COLO829 (cell line): ENCODE measurements at regions not wholly inside any gene's neighbourhood (a gene's known extent, or its start where the extent isn't known, plus 50 kb on each side); places are given as distances from the start of the nearest gene placed in this dataset.
"Not testable (repeated sequence)": the region's sequence is repeated elsewhere in the genome, so short reads cannot be mapped to it uniquely, and the experiment has no call there.

ENCODE experiments used
- DNase-seq: peaks from one replicate; pipeline ENCODE4 v3.0.0; 2012; ENCODE audit warnings: low spot score

DNA sequence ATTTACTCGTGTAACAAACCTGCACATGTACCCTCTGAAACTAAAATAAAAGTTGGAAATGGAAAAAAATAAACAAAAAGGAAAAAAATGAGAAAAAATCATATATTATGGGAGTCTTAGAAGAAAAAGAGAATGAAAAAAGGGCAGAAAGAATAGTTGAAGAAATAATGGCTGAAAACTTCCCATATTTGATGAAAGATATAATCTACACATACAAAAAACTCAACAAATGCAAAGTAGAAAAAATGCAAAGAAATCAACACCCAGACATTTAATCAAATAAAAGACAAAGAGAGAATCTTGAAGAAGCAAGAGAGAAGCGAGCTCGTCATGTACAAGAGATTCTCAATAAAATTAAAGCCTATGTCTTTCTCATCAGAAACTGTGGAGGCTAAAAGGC lies 73.8 kb downstream of the SLC25A46 start:
- DNase-seq = no peak

DNA sequence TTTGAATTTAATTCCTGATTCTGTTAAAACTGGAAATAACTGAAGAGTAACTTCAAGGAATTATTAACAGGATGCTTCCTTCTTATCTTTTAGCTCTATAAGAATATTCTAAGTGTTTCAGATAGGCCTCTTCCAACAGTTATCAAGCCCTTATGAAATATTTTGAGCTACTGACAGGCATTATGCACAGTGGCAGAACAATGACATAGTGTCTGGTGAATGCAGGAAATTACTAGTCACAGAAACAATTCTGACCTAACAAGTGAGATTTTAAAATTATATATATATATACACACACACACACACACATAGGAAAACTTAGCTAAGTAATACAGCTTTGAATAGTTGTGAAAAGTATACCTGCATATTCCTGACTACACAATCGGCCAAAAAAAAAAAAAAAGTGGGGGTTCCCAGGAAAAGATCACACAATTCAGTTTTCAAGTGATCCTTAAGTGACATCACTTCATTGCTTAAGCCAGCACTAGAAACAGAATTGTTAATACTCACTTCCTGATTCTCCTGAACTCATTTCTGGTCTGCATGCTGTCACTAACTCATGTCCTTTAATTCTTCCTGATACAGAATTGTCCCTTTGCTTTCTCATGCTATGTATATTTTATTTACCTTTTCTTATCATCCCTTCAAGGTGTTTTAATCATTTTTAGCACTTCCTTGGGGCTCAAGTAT lies 77.3 kb downstream of the SLC25A46 start:
- no peak for DNase-seq

DNA sequence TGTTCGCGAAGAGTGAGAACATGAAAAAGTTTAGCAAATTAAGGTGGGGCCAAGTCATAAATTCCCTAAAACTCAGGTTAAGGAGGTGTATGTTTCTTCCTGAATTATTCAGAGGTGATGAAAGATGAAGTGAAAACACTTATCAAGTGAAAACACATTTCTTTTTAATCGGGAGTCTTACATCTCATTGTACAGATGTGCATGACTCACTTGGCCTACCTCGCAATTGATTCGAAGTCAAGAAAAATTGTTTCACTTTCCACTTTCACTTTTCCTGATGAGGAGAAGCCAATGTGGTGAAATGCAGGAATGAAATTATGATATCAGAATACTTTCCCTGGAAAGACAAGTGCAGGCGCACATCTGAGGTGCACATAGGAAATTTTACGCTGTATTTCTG lies 78.7 kb downstream of the SLC25A46 start:
- no peak for DNase-seq

DNA sequence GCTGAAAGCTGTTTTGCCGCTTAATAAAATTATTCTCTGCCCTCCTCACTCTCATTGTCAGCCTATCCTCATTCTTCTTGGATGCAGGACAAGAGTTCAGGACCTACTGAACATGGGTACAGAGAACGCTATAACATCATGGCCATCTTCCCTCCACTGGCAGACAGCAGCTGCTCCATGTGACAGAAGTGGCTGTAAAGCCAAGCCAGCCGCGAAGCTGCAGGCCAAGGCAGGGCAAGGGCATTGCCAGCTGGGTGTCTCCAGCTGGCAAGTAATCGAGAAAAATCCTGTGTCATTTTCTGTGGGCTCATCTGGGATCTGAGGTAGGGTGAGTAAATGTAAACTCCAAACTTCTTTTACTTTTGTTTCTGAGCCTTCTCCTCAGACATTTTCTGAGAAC lies 84.8 kb downstream of the SLC25A46 start:
- no peak for DNase-seq

DNA sequence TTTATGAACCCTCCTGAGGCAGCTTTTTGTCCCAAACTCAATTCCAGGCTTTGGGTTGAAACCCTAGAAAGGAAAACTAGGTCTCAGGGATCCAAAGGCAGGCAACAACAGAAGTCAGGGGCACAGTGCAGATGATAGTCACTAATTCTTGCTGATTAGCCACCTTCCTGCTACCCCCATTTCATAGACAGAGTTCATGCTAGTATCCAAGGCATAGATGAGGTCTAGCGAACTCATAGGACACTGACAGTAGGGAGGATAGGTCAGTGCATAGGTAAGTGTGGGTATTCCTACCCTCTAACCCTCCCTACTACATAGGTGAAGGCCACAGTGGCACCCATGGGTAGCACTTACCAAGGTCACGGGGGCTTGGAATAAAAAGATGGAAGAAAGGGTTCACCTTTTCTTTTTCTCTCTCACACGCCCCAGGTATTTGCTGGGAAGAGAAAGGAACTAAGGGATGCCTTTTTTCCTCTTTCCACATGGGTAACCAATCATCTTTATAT lies 86.2 kb downstream of the SLC25A46 start:
- DNase-seq = no peak

DNA sequence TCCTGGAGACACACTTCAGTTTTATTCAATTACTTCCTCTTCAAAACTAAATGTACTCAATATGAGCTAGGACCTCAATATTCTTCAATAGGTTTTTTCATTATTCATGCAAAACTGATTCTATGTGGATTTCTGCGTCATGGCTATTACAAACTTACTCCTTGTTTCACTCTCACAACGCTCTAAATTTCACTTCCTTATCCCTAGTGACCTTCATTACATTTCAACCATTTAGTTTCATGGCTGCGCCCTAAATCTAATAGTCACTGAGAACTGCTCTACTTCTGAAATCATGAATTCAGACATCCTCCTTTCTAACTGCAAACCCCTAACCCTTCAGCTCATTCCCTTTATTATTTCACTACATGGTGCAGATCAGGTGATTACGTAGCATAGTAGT lies 93.9 kb downstream of the SLC25A46 start:
- DNase-seq = no peak

DNA sequence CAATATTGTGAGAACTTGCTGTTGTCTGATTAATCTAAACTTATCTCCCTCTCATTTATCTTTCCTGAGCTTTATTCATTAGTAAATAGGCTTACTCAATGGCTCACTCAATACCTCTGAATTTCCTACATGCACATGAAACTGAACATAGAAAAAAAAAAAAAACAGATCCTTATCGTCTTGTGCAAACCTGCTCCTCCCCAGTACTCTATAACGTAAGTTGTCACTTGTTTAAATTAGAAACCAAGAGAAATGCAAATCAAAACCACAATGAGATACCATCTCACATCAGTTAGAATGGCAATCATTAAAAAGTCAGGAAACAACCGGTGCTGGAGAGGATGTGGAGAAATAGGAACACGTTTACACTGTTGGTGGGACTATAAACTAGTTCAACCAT lies 96.1 kb downstream of the SLC25A46 start:
- not testable (repeated sequence) for DNase-seq

DNA sequence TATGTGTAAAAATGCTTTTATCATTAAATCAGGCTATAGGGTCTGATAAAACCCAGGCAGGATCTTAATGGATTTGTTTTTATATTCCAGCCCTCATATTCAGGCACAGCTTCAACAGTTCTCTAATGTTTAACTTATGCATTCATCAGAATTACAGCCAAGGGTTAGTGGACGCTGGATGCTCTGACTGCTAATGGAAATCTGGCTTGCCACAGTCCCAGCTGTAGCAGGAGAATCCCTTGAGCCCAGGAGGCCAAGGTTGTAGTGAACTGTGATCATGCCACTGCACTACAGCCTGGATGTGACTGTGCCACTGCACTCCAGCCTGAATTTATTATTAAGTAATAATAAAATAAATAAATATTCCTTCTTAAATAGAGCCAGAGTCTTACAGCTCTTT lies 98.0 kb downstream of the SLC25A46 start:
- no peak for DNase-seq

DNA sequence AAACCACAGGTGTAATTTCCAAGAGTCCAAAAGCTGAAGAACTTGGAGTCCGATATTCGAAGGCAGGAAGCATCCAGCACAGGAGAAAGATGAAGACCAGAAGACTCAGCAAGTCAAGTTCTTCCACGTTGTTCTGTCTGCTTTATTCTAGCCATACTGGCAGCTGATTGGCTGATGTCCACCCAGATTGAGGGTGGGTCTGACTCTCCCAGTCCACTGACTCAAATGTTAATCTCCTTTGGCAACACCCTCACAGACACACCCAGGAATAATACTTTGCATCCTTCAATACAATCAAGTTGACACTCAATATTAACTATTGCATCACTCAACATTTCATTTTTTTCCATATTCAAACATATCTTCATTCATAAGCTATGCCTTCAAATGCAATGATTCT lies 99.5 kb downstream of the SLC25A46 start:
- DNase-seq = not testable (repeated sequence)

DNA sequence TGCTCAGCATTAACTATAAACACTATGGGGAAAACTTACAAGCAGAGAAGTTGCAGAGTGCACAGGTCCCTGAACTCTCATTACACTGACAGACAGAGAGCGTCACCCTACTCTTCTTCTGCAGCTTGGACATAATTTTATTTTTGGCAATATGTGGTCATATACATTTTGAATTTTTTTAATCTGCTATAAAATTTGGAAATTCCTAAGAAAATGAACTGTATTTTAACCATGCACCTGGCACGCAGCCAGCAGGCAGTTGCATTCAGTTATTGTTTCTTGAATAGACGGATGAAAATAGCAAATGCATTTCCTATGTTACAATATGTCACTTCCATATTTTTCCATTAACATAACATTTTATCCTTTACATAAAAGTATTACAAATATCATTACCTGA lies 100.2 kb downstream of the SLC25A46 start:
- no peak for DNase-seq

DNA sequence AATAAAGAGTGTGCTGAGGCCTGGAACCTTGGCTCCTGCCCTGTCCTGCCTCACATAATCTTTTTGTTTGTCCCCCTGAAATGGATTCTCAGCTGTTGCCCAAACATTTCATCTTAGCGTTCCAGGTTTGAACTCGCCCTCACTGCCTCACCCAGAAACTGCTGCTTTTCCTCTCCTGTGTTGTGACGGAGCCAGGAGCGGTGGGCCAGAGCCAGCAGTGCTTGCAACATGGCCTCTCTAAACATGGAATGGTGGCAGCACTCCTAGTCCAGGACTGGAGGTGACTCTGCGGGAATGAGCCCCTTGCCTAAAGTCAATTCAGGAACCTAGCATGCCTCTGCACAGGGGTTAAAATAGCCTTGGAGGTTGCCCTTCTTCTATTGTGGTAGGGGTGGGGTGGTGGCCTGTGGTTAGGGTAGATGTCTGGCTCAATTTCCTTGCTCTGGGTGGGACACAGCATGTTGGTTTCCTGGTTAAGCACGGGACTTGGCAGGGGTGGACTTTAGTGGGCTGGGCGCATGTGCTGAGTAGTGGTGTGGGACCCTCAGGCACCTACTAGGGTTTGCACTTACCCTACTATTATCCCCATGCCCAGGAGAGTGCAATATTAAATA lies 101.6 kb downstream of the SLC25A46 start:
- no peak for DNase-seq

DNA sequence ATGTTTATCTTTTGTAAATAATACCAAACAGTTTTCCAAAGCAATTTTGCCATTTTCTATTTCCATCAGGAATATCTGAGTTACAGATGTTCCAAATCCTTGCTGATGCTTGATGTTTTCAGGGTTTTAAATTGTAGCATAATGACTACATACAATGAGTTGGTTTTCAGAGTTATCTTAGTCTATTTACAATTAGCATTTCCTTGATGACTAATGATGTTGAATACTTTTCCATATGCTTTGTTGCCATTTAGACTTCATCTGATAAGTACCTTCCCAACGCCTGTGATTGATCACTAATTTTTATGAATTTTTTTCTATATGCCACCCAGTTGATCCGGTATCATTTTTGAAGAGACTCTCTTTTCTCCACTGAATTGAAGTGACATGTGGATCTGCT lies 102.3 kb downstream of the SLC25A46 start:
- no peak for DNase-seq

DNA sequence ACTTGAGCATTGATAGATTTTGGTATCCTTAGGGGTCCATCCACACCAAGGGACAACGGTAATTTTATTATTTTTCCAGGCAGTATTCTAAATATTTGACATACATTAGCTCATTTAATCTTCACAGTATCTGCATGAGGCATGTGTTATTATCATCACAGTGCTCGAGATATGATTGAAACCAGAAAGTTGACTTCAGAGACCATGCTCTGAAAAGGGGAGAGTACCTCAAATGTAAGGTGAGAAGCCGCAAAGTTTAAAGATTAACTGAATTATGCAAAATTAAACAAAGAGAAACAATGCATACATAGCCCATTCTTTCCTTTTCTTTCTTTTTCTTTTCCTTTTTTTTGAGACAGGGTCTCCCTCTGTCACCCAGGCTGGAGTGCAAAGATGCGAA lies 104.1 kb downstream of the SLC25A46 start:
- no peak for DNase-seq

DNA sequence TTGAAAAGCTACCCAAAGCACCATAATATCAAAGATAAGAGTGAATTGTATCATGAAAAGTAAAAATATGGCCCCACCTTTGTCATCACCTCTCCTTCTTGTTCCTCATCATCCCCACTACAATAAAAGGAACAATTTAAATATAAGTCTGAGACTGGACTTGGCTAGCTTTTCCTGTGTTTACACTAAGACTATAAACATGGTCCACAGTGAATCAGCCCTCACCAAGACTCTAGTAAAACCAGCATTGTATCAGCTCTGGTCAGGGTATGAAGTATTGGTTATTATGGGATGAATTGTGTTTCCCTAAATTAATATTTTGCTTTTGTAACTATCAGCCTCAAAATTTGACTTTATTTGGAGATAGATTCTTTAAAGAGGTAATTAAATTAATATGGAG lies 105.4 kb downstream of the SLC25A46 start:
- no peak for DNase-seq

DNA sequence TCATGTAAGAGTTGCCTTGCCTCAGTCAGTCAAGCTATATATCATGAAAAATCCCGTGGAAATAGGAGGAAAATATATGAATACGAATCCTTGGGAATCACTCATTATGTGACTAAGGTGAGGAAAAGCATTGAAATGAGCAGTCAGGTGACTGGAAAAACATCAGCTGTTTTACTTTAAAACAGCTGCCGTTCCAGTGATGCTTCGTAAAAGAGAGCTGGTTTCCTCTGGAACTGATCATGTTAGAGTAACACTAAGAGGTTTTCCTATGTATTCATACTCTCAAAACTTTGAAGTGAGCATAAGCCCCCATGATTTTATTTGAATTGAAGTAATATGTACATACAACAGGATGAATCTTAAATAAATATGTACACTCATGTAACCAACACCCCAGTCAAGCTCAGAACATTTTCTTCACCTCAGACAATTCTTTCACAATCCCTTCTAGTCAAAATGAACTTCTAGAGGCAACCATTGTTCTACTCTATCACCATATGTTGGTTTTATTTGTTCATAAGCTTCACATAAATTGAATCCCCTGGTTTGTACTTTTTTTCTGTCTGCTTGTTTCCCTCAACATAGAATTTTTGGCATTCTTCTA lies 107.7 kb downstream of the SLC25A46 start:
- DNase-seq = no peak

DNA sequence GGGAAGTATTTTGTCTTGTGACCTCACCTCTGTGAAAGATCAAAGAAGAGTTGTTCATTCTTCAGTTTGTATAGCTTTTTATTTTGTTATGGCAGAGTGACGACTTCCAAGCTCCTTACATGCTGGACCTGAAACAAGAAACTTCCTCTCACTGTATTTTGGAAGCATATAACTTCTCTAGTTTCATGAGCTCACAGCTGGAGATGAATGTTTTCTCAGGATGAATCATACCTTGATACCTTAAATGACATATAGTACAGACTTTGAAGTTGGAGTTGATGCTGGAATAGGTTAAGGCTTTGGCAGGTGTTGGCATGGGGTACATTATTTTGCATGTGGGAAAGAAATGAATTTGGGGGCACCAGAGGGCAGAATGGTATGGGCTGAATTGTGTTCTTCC lies 112.5 kb downstream of the SLC25A46 start:
- DNase-seq = no peak

DNA sequence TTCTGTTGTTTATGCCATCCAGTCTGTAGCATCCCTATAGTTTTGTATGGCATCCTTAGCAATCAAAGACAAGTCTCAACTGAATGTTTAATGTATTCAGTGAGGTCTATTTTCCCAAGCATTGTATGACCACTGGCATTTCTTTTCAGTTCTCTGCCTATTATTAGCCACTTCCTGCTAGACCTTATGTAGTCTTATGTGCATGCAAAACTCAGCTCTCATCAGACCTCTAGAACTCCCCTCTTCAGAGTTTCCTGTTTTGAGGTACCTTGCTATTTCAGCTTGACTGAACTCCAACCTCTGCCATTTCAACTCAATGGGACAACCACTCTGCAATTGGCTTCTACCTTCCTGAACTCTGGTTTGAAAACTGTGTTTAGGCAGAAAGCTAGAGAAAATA lies 113.2 kb downstream of the SLC25A46 start:
- DNase-seq = no peak

DNA sequence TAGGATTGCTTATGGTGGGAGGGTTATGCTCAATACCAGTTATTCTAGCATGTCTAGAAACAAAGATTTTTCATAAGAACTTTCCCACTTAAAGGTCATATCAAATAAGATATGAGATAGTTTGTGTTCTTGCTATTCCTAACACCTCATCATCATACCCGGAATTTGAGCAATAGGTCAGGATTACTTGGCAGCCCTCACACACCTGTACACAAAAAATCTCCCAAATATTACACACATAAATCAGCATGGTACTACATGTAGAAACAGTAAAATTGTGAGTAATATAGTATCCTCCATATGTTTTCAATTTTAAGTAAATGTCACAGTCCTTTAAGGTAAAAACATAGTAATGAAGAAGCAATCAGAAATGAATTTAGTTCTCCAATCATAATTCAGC lies 113.7 kb downstream of the SLC25A46 start:
- no peak for DNase-seq

DNA sequence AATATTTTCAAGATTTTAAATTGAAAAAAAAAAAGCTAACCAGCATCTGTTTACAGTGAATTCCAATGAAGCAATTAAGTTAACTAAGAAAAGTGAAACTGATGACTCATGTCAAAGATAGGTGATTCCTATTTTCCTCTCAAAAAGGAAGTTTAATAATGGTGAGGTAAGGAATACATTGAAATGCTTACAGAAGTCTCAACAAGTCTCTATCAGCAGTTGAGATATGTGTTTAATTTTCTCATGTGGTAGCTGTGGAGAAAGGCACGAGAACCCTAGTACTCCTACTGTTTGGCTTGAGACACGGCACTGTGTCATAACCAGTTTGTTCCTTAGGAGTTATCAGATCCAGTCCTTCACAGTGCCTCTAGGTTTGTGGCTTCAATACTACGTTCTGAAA lies 114.5 kb downstream of the SLC25A46 start:
- DNase-seq = no peak

DNA sequence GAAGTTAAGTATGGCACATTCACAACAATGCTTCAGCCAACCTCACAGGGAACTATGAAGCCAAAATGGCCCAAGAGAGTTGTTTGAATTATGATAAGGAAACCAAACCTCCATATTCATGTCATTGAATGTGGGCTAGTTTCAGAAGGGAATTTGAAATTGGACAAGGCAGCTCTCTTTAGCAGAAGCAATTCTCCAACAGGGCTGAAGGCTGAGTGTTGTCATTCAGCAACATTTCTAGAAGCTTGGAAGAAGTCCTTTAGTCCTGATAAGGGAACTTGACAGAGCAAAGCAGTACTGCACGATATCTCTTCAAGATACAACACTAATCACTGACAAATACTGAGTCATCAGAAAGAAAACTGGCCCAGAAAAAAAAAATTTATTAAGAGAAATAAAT lies 115.4 kb downstream of the SLC25A46 start:
- no peak for DNase-seq

DNA sequence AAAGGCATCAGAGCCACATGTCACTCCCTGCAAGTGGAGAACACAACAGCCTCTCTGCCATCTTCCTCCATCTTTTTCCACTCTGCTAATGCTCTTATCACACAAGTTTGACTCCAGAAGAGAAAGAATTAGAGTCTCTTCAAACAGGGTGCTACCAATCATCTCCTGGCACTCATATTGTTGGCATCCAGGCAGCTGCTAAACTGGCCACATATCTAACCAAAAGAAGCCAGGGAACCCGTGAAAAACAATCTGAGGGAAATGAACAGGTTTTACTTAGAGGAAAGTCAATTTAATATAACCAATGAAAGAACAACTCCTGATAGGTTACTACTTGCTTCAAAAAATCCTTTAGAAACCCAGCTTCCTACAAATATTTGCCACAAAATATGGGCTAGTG lies 117.2 kb downstream of the SLC25A46 start:
- no peak for DNase-seq

DNA sequence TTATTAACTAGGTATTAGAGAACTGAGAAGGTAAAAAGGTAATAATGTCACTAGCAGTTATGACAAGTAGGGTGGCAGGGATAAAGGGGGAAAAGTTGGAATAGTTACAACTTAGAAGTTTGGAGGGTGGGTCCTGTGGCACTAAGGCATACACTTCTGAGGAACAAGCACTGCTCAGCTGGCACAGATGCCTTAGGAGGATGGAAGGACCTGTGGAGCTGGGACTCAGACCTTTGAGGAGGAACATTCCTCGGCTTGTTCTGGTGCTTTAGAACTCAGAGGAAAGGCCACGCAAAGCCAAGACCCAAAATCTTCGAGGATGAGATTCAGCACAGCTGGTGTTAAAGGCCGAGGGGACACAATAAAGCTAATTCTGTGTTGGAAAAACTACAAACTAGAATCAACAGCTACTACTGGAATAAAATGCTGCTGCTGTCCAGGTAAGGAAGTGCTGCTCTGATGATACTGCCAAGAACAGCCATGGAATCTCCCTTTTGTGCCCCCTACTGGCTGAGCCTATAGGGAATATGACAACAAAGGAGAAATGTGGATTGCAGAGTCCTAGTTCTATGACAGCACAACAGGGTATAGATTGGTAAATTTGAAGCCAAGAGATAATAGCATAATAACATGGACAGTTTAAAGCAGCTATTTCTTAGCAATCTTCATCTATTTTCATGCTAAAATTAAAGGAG lies 126.7 kb downstream of the SLC25A46 start:
- DNase-seq = peak; percentile 28

DNA sequence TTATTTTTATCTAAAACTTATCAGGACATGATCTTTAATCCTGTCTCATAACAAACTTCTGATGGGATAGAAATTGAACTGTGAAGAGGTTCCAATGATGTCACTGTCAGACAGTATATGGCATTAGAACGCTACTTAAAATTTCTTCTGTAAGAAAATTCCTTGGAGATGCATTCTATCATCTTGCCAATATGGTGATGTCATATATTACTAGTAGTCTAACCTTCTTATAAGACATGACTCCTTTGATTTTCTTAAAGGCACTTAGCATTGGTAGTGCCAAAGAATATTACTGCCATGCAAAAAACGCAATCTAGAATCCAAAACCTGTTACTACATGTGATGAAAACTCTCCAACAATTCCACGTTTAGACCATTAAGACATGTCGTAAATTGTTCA lies 131.1 kb downstream of the SLC25A46 start:
- no peak for DNase-seq
